Brain microvascular endothelial cell (primary cell): ENCODE measurements at regions not wholly inside any gene's neighbourhood (a gene's known extent, or its start where the extent isn't known, plus 50 kb on each side); places are given as distances from the start of the nearest gene placed in this dataset.

ENCODE experiments used
- DNase-seq: peaks from one replicate; pipeline ENCODE4 v3.0.0-alpha.2; 2020
- H3K27ac ChIP-seq: fragments of 250-450 bp; sonication (Bioruptor Pico); 2 replicates; pipeline ENCODE4 v1.5.1; 2020; ENCODE audit warnings: mild to moderate bottlenecking, moderate library complexity
- H3K27me3 ChIP-seq: fragments of 250-450 bp; sonication (Bioruptor Pico); replicated peaks from 2 replicates; pipeline ENCODE4 v1.5.1; 2020; ENCODE audit warnings: mild to moderate bottlenecking
- H3K36me3 ChIP-seq: fragments of 250-450 bp; sonication (Bioruptor Pico); replicated peaks from 2 replicates; pipeline ENCODE4 v1.5.1; 2020; ENCODE audit warnings: mild to moderate bottlenecking
- H3K4me3 ChIP-seq: 2 replicates; pipeline ENCODE4 v1.5.1; 2011; ENCODE audit warnings: low read depth, mild to moderate bottlenecking, control low read depth, low read length, moderate library complexity
- in situ Hi-C: cut with HindIII; loops from 2 replicates; pipeline ENCODE4 v1.10.0; 2017; ENCODE audit warnings: low sequenced_read_pairs, low pct_ligation_motif_present
- TF ChIP-seq, protein P1 (sequence below): IDR thresholded peaks from 2 replicates; pipeline ENCODE4 v1.5.1; 2011; ENCODE audit warnings: low read depth, mild to moderate bottlenecking, moderate library complexity, low read length, control low read depth, inconsistent platforms; ENCODE audit errors: missing control alignments

DNA sequence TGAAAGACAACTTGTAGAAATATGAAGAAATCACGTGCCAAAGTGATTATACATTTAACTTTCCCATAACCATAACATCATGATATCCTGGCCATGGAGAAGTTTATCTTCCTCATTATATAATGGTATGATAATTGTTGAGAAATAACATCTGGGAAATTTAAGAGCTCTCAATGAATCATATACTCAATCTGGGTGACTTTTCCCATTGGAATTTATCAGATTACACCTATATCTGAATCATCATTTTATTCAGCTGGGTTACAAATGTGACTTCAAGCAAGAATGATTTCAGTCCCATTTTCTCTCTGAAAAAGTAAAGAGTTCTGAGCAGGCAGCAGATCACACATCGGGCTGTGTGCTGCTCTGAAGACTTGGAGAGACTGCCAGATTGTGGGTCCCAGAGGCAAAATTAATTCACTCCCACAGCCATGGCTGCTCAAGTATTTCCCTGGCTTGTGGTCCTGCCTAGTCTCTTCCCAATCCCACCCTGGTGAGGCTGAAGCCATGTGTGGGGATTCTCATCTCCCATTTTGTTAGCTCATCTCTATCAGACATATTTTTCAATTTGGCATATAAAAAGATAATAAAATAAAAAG is 278.0 kb downstream of the MRPL39 start:
- Histone ChIP-seq H3K4me3 (no peak overlapping the region), H3K36me3 (no peaks in the 10 kb centered on the region), H3K27me3 (no peaks in the 10 kb centered on the region), H3K27ac (peak overlapping the region; percentile 77)
- in situ Hi-C loops = no loop called here
- no peak for DNase-seq
- TF ChIP-seq, protein P1, sequence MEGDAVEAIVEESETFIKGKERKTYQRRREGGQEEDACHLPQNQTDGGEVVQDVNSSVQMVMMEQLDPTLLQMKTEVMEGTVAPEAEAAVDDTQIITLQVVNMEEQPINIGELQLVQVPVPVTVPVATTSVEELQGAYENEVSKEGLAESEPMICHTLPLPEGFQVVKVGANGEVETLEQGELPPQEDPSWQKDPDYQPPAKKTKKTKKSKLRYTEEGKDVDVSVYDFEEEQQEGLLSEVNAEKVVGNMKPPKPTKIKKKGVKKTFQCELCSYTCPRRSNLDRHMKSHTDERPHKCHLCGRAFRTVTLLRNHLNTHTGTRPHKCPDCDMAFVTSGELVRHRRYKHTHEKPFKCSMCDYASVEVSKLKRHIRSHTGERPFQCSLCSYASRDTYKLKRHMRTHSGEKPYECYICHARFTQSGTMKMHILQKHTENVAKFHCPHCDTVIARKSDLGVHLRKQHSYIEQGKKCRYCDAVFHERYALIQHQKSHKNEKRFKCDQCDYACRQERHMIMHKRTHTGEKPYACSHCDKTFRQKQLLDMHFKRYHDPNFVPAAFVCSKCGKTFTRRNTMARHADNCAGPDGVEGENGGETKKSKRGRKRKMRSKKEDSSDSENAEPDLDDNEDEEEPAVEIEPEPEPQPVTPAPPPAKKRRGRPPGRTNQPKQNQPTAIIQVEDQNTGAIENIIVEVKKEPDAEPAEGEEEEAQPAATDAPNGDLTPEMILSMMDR = no peak

DNA sequence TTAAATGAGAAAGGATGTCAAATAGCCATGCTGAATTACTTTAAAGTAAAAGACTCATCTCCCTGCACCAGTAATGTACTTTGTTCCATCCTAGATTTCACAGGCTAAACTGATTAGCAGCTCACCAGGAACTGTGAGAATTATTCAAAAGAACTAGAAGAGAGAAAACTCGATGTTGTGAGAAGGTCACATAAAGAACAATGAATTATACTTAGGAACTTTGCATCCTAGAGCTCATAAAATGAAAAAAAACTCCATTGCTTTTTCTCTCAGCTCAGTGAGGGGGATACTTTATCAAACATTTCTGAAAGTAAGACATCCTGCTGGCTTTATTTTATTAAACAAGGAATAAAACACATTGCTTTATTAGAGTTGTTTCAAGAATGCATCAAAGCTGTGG is 278.5 kb downstream of the MRPL39 start:
- no peaks in the 10 kb centered on the region for H3K27me3 ChIP-seq
- no peak for DNase-seq
- H3K4me3 ChIP-seq = no peak overlapping the region
- no peaks in the 10 kb centered on the region for H3K36me3 ChIP-seq
- in situ Hi-C loops = no loop called here
- peak overlapping the region; percentile 60 for H3K27ac ChIP-seq
- TF ChIP-seq, protein P1 = no peak

DNA sequence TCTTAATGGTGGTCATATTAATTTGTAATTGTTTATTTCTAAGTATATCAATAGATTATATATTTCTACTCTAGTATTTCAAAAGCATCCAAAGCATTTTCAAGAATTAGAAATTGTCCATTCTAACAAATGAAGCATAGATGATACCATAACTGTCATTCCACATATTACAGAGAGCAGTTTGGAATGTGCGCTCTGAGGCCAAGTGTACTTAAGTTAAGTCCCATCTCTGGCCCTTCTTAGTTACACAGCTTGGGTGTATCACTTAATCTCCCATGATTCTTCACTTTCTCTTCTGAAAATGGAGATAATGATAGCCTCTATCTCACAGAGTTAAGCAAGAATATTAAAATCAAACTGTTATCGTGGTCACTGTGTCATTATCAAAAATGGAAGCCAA is 281.1 kb downstream of the MRPL39 start:
- no peaks in the 10 kb centered on the region for H3K27me3 ChIP-seq
- no peak overlapping the region for H3K4me3 ChIP-seq
- in situ Hi-C loops = no loop called here
- H3K36me3 ChIP-seq = no peaks in the 10 kb centered on the region
- no peak overlapping the region for H3K27ac ChIP-seq
- TF ChIP-seq, protein P1 = no peak
- no peak for DNase-seq

DNA sequence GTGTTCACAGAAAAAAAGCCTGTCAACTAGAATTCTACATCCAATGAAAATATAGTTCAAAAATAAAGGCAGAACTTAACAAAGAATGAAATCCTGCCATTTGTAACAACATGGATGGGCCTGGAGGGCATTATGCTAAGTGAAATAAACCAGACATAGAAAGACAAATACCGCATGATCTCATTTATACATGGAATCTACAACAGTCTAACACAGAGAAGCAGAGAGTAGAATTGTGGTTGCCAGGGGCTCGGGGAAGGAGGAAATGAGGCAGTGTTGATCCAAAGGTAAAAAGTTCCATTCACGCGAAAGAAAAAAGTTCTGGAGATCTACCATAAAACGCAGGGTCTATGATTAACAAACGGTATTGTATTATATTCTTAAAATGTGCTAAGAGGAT is 282.6 kb downstream of the MRPL39 start:
- TF ChIP-seq, protein P1 = no peak
- H3K4me3 ChIP-seq = no peak overlapping the region
- no peak for DNase-seq
- H3K36me3 ChIP-seq = no peaks in the 10 kb centered on the region
- in situ Hi-C loops = no loop called here
- no peaks in the 10 kb centered on the region for H3K27me3 ChIP-seq
- no peak overlapping the region for H3K27ac ChIP-seq

DNA sequence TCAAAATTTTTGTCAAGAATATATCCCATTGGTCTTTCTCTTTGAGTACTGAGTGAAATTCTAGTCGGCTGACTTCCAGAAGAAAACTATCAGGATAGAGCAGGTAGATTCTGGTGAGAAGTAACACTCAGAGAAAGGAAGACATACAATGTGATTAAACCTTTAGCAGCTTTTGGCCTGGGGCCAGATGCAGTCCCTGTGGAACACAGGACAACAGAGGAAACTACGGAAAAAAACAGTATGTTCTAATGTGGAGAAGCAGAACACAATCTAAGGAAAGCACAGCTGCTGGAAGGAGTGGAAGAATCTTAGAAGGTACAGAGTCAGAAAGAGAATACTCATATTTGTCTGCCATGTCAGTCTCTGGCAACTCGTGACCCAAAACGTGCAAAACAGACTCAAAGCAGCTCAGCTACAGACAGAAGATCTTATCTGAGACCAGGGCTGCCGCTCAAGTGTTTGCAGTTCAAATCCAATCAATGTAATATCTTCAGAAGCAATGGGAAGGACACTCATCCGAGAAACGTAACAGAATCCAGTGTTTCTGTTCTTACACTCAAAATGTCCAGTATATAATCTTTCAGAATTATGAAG is 283.8 kb downstream of the MRPL39 start:
- no peak for DNase-seq
- Histone ChIP-seq H3K27ac (no peak overlapping the region), H3K4me3 (no peak overlapping the region), H3K36me3 (no peaks in the 10 kb centered on the region), H3K27me3 (no peaks in the 10 kb centered on the region)
- TF ChIP-seq, protein P1 = no peak
- in situ Hi-C loops = no loop called here

DNA sequence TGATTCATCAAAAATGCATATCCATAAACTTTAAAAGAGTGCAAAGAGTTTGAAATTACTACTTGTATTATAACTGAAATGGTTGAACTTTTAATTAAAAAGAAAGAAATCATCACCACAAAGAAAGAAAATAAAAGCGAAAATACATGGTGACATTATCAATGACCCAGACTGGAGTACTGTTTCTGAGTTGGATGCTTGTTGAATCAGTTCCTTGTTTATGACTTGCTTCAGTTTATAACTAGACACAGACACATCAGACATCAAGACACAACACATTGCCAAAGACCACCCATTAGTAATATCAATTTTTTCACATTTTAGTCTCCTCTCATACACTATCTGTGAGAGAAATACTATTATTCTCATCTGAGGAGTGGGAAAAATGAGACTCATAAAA is 293.0 kb downstream of the MRPL39 start:
- in situ Hi-C loops = no loop called here
- Histone ChIP-seq H3K4me3 (no peak overlapping the region), H3K36me3 (no peaks in the 10 kb centered on the region), H3K27ac (no peak overlapping the region), H3K27me3 (no peaks in the 10 kb centered on the region)
- DNase-seq = no peak
- TF ChIP-seq, protein P1 = no peak
